GM23338 (cell line): ENCODE measurements at regions not wholly inside any gene's neighbourhood (a gene's known extent, or its start where the extent isn't known, plus 50 kb on each side); places are given as distances from the start of the nearest gene placed in this dataset.

Experiments used
- CTCF ChIP-seq, 2 experiments: fragments of 200-600 bp in 1 of 2; sonication (generic) in 1 of 2; conservative IDR thresholded peaks; 2 replicates each; pipeline versions ENCODE4 v1.5.1 to v1.6.1; 2016 to 2017; ENCODE audit warnings: antibody characterized with exemption in 2 of 2, low read depth in 2 of 2, mild to moderate bottlenecking in 2 of 2, moderate library complexity in 1 of 2
- ETS1 ChIP-seq: IDR thresholded peaks from 2 replicates; pipeline ENCODE4 v1.6.1; 2016; ENCODE audit warnings: antibody characterized with exemption
- EZH2 ChIP-seq: fragments of 200-600 bp; sonication (generic); IDR thresholded peaks from one replicate; pipeline ENCODE4 v1.8.0; 2017; ENCODE audit warnings: antibody characterized with exemption, mild to moderate bottlenecking, low read depth; ENCODE audit not compliant: unreplicated experiment
- POLR2AphosphoS5 ChIP-seq: IDR thresholded peaks from 2 replicates; pipeline ENCODE4 v1.6.1; 2016; ENCODE audit warnings: antibody characterized with exemption, low read depth
- ZNF462 ChIP-seq: fragments of 250-450 bp; sonication (Bioruptor Pico); IDR thresholded peaks from 2 replicates; pipeline ENCODE4 v1.5.0; 2020; ENCODE audit warnings: mild to moderate bottlenecking, moderate library complexity

GRCh38 chr7:51611937-51612336 lies 295.3 kb upstream of the COBL start:
- TF ChIP-seq EZH2 (no peak), CTCF (conservative IDR thresholded peaks at IDR 0.05; ENCODE audit: low read depth in 2 of 2) (no peak), POLR2AphosphoS5 (no peak), ETS1 (no peak), ZNF462 (CRISPR knock-in tag) (no peak)
